GM12891 (cell line): ENCODE measurements at regions not wholly inside any gene's neighbourhood (a gene's known extent, or its start where the extent isn't known, plus 50 kb on each side); places are given as distances from the start of the nearest gene placed in this dataset.

Experiments used
- POLR2A ChIP-seq: IDR thresholded peaks from 2 replicates; pipeline ENCODE4 v1.6.1; 2011; ENCODE audit warnings: low read depth, low read length, control low read depth
- POLR2AphosphoS5 ChIP-seq: IDR thresholded peaks from 2 replicates; pipeline ENCODE4 v1.6.1; 2011; ENCODE audit warnings: low read depth, low read length, control low read depth

DNA sequence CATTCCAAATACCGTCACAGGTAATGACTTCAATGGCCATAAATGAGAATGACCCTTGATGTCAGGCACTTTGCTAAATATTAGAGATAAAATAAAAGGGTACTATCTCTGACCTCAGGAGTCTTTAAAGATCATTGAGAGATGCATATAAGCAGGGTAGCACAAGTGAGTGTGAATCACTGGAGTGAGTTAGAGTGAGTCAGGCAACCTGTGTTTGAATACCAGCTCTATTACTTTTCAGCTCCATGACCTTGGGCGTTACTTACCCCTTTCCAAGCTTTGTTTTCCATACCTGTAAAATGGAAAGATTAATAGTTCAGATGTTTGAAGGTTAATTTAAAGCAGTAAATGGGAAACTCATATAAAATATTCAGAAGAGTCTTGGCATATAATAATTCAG lies 1058.0 kb upstream of the ADGRL4 start:
- TF ChIP-seq POLR2AphosphoS5 (no peak), POLR2A (no peak)
